GM18867 (cell line): ENCODE measurements at regions not wholly inside any gene's neighbourhood (a gene's known extent, or its start where the extent isn't known, plus 50 kb on each side); places are given as distances from the start of the nearest gene placed in this dataset.
"Not testable (repeated sequence)": the region's sequence is repeated elsewhere in the genome, so short reads cannot be mapped to it uniquely, and the experiment has no call there.

Source experiments
- ATAC-seq: cut with Tn5 transposase; IDR thresholded peaks from one replicate; pipeline ENCODE4 v1.9.1; 2021; ENCODE audit warnings: mild to moderate bottlenecking, moderate library complexity; ENCODE audit not compliant: unreplicated experiment

DNA sequence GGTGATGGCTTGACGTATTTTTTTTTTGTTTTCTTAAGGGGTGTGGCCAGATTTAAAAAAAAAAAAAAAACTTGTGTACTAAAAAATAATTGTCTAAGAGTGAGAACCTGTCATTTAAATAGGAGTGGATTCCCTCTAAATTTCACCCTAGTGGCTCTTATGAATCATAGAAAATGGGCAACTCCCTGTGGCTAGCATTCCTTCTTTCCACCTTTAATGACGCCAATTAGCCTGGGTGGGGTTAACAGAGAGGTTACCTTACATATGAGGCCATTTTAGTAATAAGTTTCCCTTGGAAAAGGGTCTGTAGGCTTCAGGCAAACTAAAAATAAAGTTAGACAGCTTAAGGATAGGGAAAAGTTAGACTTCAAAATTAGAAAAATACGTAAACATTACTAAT lies 223.5 kb upstream of the FAM241A start:
- ATAC-seq = no peak

- ATAC-seq = no peak
Measured at GRCh38 chr4:111923786-111924185, 221.5 kb upstream of the FAM241A start.

DNA sequence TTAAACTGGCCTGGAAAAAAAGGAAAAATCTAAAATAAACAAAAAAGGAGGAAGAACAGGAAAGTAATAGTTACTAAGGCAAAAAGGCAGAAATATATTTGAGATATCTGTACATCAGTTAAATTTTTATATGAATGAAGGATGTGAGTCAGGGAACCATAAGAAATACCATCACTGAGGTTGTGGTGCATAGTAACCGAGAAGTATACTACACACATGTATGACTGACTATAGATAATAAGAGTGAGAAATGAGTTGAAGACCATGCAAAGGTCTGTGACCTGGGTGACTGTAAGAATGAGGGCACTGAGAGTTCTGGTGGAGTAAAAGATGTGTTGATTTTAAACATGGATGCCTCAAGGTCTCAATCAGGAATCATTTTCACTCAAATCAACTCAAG lies 220.6 kb upstream of the FAM241A start:
- no peak for ATAC-seq

GRCh38 chr4:111930659-111931058 lies 214.6 kb upstream of the FAM241A start:
- peak; percentile 100 for ATAC-seq

DNA sequence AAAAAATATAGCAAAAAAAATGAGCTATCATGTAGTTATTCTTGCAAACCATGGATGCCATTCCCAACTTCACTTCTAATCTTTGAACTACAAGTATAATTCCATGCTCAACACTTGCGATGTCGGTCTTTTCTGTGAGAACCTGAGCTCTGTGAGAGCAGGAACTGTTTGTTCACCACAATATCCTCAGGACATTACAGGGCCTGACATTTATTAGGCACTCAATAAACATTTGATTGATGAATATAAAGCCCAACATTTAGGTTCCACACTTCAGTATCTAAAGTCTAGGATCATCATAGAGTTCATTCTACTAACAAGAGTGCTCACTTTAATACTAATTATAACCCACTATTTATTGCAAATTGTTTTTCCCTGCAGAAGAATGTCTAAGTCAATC lies 211.6 kb upstream of the FAM241A start:
- no peak for ATAC-seq

DNA sequence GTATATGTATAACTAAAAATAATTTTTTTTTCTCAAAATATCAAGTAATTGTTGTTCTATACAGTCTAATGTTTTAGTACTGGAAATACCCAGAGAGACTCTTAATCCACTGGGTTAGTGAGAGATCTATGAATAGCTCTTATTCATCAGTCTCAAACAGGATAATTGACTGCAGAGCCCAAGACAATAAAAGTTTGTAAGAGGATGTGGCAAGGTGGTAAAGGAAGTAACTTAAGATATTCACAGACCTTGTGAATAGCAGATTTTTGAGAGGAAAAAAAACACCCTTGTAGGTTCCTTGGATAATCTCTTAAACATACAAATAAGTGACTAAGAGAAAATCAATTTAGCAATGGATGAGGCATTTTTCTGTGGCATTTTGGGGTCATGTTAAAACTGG lies 210.9 kb upstream of the FAM241A start:
- ATAC-seq = no peak

GRCh38 chr4:111937368-111937767 lies 207.9 kb upstream of the FAM241A start:
- peak; percentile 97 for ATAC-seq

- ATAC-seq = no peak
Measured at GRCh38 chr4:111941957-111942356, 203.3 kb upstream of the FAM241A start.

GRCh38 chr4:111943796-111944203 lies 201.5 kb upstream of the FAM241A start:
- peak; percentile 98 for ATAC-seq

DNA sequence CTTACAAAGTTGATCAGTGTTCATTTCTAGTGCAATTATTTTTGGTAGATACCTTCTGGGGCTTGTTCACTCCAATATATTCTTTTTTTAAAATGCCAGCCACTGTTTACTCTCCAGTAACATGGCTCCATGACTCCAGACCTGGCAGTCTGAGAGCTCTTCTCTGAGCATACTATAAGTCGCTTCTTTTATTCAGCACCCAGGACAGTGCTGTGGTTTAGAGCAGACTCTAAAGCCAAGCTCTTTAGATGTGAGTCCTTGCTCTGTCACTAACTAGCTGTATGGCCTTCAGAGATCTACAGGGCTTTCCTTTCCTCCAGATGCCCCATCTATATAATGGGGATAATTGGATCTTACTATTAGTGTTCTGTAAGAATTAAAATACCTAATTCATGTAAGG lies 200.2 kb upstream of the FAM241A start:
- no peak for ATAC-seq

DNA sequence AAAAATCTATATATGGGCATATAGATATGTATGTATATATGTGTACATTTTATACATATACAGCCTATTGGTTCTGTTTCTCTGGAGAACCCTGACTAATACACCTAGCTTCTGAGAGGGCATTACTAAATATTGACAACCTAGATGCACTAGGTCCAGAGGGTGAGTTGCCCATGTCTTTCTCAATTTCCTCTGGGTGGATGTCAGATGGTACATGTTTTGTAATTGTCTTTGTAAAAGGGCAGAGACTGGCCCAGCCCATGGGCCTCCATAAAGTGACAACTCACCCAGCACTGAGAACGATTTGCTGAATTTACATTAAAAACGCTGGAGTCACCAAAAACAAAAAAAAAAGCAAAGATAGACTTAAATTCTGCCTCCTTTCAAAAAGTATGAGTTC lies 198.5 kb upstream of the FAM241A start:
- ATAC-seq = no peak

- no peak for ATAC-seq
Measured at GRCh38 chr4:111952688-111953087, 192.6 kb upstream of the FAM241A start.

GRCh38 chr4:111954550-111954949 lies 190.7 kb upstream of the FAM241A start:
- ATAC-seq = no peak

DNA sequence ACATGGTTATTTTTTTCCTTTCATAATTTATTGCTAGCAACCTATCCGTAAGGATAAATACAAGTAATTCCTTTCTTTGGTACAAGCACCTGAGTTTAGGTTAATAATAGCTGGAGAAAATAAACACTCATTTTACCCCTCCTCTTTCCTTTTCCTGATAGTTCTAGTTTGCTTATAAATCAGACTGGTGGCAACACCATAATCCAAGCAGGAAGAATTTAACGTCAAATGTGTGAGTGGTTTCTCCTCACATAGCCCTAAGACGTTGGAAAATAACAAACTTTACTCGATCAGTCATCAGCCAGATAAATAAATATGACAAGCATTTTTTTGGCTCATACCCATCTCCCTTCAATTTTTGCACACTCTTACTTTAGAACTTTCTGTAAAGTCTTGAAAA lies 190.3 kb upstream of the FAM241A start:
- ATAC-seq = no peak

DNA sequence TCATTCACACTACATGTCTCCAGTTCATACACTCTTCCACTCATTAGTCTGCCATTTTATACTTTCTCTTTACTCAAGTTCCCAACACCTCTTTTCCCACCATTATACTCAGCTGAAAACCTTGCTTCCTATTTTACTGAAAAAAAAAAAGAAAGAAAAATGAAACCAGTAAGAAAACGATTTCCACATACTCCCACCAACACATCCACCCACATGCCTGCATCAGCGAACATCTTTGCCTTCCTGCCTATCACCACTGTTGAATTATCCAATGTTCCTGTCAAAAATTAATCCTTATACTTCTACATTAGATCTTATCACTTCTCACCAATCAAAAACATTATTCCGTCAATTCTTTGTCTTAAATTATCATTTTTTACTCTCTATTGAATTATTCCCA lies 188.1 kb upstream of the FAM241A start:
- ATAC-seq = no peak

GRCh38 chr4:111957997-111958396 lies 187.3 kb upstream of the FAM241A start:
- ATAC-seq = no peak

- ATAC-seq = no peak
Measured at GRCh38 chr4:111959222-111959621, 186.0 kb upstream of the FAM241A start.

DNA sequence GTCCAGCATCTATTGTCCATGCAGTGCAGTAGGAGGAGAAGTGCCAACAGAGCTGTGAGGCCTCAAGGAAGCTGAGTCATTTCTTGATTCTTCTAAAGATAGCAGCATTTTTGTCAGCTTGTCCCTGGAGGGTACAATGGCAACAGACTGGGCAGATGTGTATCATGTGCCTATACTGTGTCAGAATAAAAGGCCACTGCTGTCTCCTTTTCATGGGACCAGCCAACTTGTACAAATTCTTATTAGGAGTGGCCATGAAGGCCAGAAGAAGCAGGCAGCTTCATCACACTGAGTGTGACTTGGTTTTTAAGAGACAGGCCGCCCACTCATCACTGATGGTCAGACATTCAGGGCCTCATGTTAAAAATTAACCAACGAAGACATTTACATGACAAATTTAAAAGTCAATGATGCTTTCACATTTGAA lies 185.0 kb upstream of the FAM241A start:
- ATAC-seq = peak; percentile 91

- not testable (repeated sequence) for ATAC-seq
Measured at GRCh38 chr4:111961026-111961425, 184.2 kb upstream of the FAM241A start.

DNA sequence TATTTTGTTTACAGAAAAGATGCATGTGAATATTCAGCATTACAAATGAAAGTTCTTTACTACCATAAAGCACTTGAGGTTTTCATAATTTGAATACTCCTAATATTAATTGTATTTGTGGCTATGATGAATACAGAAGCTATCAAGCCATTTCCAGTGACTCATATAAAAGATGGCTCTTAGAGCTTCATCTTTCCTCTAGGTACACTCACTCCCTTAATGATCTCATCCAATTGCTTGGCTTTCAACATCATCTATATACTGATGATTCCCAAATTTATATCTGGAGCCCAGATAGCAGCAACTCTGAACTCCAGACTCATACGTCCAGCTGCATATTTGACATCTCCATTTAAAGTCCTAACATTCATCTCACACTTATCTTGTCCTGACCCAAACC lies 183.4 kb upstream of the FAM241A start:
- no peak for ATAC-seq

DNA sequence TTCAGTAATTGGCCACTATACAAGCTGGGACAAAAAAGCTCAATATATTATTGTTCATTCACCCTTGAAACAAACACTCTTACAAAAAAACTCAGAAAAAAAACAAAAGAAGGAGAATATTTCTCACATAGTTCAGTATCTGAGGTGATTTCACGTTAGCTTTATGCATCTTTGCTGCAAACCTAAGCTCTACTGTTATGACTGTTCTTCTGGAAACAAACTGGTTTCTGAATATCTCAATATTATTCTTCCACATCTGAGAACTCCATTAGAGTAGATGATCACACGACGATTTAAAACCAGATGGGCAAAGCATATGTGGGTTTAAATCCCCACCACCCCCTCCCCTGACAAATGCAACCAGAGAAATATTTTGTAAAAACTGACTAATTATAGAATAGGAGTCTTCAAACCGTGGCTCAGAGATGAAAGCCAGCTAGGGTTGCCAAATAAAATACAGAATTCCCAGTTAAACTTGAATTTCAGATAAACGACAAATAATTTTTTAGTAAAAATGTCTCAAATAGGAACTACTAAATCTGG lies 182.0 kb upstream of the FAM241A start:
- peak; percentile 29 for ATAC-seq

GRCh38 chr4:111977419-111977965 lies 167.8 kb upstream of the FAM241A start:
- no peak for ATAC-seq

DNA sequence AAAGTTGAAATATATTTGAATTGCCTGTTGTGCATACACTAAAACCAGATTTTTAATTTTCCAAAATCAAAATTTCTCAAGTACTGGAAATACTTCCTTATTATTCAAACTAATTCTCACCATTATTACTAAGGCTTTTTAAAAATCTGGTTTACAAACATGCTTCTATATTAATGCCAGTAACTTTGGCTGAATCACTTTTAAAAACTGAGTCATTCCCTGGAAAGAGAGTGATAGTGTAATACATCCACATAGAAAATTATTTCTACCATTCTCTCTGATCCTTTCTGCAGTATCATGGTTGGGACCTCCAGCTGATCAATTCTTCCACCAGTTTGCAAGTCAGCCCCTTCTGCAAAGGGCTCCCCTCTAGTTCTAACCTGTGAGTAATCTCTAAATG lies 165.3 kb upstream of the FAM241A start:
- ATAC-seq = no peak
